ENCODE measurements at regions not wholly inside any gene's neighbourhood (a gene's known extent, or its start where the extent isn't known, plus 50 kb on each side); places are given as distances from the start of the nearest gene placed in this dataset.

GRCh38 chr6:137656735-137657134, 162.5 kb upstream of the OLIG3 start:
- TF ChIP-seq POLR2A (IDR thresholded peaks at IDR 0.05) (no peak), CTCF (IDR thresholded peaks at IDR 0.05) (no peak)
